ENCODE measurements at regions not wholly inside any gene's neighbourhood (a gene's known extent, or its start where the extent isn't known, plus 50 kb on each side); places are given as distances from the start of the nearest gene placed in this dataset.

DNA sequence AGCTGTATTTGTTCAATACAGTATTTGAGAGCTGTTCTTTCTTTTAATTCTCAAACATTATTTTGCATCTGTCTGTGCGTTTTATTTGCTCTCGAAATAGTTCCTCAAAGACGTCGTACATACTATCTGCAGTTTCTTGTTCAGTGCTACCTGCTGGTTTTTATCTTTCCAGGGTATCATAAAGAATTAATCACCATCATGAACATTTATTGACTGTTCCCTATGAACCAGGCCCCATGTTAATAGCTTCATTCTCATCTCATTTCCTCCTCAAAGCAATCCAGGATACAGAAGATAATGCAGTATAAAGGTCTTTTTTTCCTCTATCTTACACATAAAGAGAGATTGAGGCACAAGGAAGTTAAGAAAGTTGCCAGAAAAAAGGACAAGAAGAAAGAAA, 211.8 kb downstream of the DACT1 start:
- no peak overlapping the region for H3K4me3 ChIP-seq (ENCODE audit: low read length)
- no peak for DNase-seq (ENCODE audit: low read depth)
- TF ChIP-seq CTCF (conservative IDR thresholded peaks at IDR 0.05; ENCODE audit: low read depth, low read length), result no peak

DNA sequence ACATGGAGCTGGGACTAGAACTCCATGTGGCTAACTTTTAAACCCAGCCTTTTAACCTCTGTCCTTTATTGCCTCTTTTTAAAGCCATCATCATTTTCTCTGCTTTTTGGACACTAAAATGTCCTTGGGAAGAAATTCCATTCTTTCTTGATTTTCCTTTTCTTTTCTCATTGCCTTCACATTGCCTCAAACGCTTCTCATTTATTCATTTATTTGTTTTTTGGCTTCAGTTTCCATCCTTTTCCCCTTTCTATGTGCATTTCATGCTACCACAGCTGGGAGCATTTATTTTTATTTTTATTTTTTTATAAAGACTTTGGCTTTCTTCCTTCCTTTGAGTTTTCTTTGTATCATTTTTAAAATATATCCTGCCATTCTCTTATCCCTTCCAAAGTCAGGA, 212.2 kb downstream of the DACT1 start:
- no peak overlapping the region for H3K4me3 ChIP-seq (ENCODE audit: low read length)
- DNase-seq (ENCODE audit: low read depth), result no peak
- no peak for TF ChIP-seq CTCF (conservative IDR thresholded peaks at IDR 0.05; ENCODE audit: low read depth, low read length)

- DNase-seq (ENCODE audit: low read depth), result no peak
- no peak overlapping the region for H3K4me3 ChIP-seq (ENCODE audit: low read length)
- TF ChIP-seq CTCF (conservative IDR thresholded peaks at IDR 0.05; ENCODE audit: low read depth, low read length), result no peak
These were observed 223.8 kb downstream of the DACT1 start for GRCh38 chr14:58861586-58861985.

GRCh38 chr14:58862416-58863160, 224.8 kb downstream of the DACT1 start:
- no peak overlapping the region for H3K4me3 ChIP-seq (ENCODE audit: low read length)
- TF ChIP-seq CTCF (conservative IDR thresholded peaks at IDR 0.05; ENCODE audit: low read depth, low read length), result no peak
- DNase-seq (ENCODE audit: low read depth), result no peak

DNA sequence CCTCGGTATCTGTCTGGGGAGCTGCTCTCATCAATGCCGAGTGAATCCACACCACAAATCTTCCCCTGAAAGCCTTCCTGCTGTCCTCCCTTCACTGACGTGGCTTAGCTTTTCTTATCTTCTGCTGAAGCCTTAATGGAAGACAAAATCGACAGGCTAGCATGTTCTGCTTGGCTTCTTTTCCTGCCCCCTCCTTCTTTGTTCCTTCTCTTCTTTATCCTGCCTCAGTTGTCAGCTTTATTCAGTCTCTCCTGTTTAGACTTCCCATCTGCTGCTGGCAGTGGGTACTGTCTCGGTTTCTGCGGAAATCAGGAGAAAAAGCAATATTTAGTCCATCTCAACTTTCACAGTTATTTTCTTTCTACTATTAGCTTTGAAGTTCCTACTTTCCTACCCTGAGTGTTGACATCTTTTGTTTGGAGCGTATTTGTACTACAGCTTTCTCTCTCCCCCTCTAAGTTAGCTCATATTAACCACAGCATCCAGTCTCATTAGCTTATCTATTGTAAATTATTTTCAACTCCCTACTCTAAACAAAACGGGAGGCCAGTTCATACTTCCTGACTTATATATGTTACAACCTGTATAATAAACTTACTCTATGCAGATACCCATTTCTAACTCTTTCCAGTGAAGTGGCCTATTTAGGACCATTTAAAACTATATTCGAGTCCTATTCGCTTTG, 226.0 kb downstream of the DACT1 start:
- no peak overlapping the region for H3K4me3 ChIP-seq (ENCODE audit: low read length)
- no peak for DNase-seq (ENCODE audit: low read depth)
- no peak for TF ChIP-seq CTCF (conservative IDR thresholded peaks at IDR 0.05; ENCODE audit: low read depth, low read length)

GRCh38 chr14:58864751-58865513, 227.2 kb downstream of the DACT1 start:
- peak; percentile 83 for DNase-seq (ENCODE audit: low read depth)
- no peak for TF ChIP-seq CTCF (conservative IDR thresholded peaks at IDR 0.05; ENCODE audit: low read depth, low read length)
- H3K4me3 ChIP-seq (ENCODE audit: low read length), result no peak overlapping the region

All from retinal pigment epithelial cell (primary cell).